ENCODE measurements at regions not wholly inside any gene's neighbourhood (a gene's known extent, or its start where the extent isn't known, plus 50 kb on each side); places are given as distances from the start of the nearest gene placed in this dataset.
"Not testable (repeated sequence)": the region's sequence is repeated elsewhere in the genome, so short reads cannot be mapped to it uniquely, and the experiment has no call there.

- H3K4me1 ChIP-seq: no peaks in the 10 kb centered on the region
- TF ChIP-seq CTCF (IDR thresholded peaks at IDR 0.05 in 4 of 5, conservative IDR thresholded peaks at IDR 0.05 in 1 of 5): no peak
- TF ChIP-seq POLR2A (IDR thresholded peaks at IDR 0.05): no peak
- no peaks in the 10 kb centered on the region for H3K36me3 ChIP-seq
- no peaks in the 10 kb centered on the region for H3K9me3 ChIP-seq
- H3K27ac ChIP-seq: no peak overlapping the region
- no peaks in the 10 kb centered on the region for H3K27me3 ChIP-seq
- ATAC-seq: no peak
- no peak overlapping the region for H3K4me3 ChIP-seq
- in situ Hi-C loops (cut with MboI; ENCODE audit: low sequenced_read_pairs in 4 of 4) (no loop called here), intact Hi-C loops (cut with DNase I; ENCODE audit: low total_unique reads) (no loop called here)
- DNase-seq: no peak
Observed at GRCh38 chr10:45557275-45557905, 115.2 kb downstream of the ZFAND4 start.

- no peak overlapping the region for H3K27ac ChIP-seq
- intact Hi-C loops (cut with DNase I; ENCODE audit: low total_unique reads) (no loop called here), in situ Hi-C loops (cut with MboI; ENCODE audit: low sequenced_read_pairs in 4 of 4) (no loop called here)
- no peak for DNase-seq
- ATAC-seq: no peak
- no peaks in the 10 kb centered on the region for H3K36me3 ChIP-seq
- H3K4me1 ChIP-seq: no peaks in the 10 kb centered on the region
- TF ChIP-seq CTCF (IDR thresholded peaks at IDR 0.05 in 4 of 5, conservative IDR thresholded peaks at IDR 0.05 in 1 of 5) (no peak), POLR2A (IDR thresholded peaks at IDR 0.05) (no peak)
- H3K9me3 ChIP-seq: no peaks in the 10 kb centered on the region
- no peaks in the 10 kb centered on the region for H3K27me3 ChIP-seq
- H3K4me3 ChIP-seq: no peak overlapping the region
Observed at GRCh38 chr10:45555795-45556194, 116.8 kb downstream of the ZFAND4 start.

GRCh38 chr10:45555332-45555731 is 117.2 kb downstream of the ZFAND4 start:
- H3K27me3 ChIP-seq; H3K36me3 ChIP-seq; intact Hi-C loops (cut with DNase I; ENCODE audit: low total_unique reads); in situ Hi-C loops (cut with MboI; ENCODE audit: low sequenced_read_pairs in 4 of 4); H3K9me3 ChIP-seq; H3K4me1 ChIP-seq; H3K27ac ChIP-seq; H3K4me3 ChIP-seq; ATAC-seq; DNase-seq: not testable (repeated sequence)

GRCh38 chr10:45553613-45554012 is 119.0 kb downstream of the ZFAND4 start:
- Histone ChIP-seq H3K27me3 (no peaks in the 10 kb centered on the region), H3K9me3 (no peaks in the 10 kb centered on the region), H3K4me3 (no peak overlapping the region), H3K27ac (no peak overlapping the region), H3K36me3 (no peaks in the 10 kb centered on the region), H3K4me1 (no peaks in the 10 kb centered on the region)
- DNase-seq (no peak), ATAC-seq (no peak)
- intact Hi-C loops (cut with DNase I; ENCODE audit: low total_unique reads) (no loop called here), in situ Hi-C loops (cut with MboI; ENCODE audit: low sequenced_read_pairs in 4 of 4) (no loop called here)
- TF ChIP-seq CTCF (IDR thresholded peaks at IDR 0.05 in 4 of 5, conservative IDR thresholded peaks at IDR 0.05 in 1 of 5) (no peak), POLR2A (IDR thresholded peaks at IDR 0.05) (no peak)

GRCh38 chr10:45553155-45553554 is 119.4 kb downstream of the ZFAND4 start:
- ATAC-seq (no peak), DNase-seq (no peak)
- in situ Hi-C loops (cut with MboI; ENCODE audit: low sequenced_read_pairs in 4 of 4) (no loop called here), intact Hi-C loops (cut with DNase I; ENCODE audit: low total_unique reads) (no loop called here)
- Histone ChIP-seq H3K9me3 (no peaks in the 10 kb centered on the region), H3K4me3 (no peak overlapping the region), H3K36me3 (no peaks in the 10 kb centered on the region), H3K27me3 (no peaks in the 10 kb centered on the region), H3K27ac (no peak overlapping the region), H3K4me1 (no peaks in the 10 kb centered on the region)
- TF ChIP-seq CTCF (IDR thresholded peaks at IDR 0.05 in 4 of 5, conservative IDR thresholded peaks at IDR 0.05 in 1 of 5) (no peak), POLR2A (IDR thresholded peaks at IDR 0.05) (no peak)
